HG03354 (cell line): ENCODE measurements at regions not wholly inside any gene's neighbourhood (a gene's known extent, or its start where the extent isn't known, plus 50 kb on each side); places are given as distances from the start of the nearest gene placed in this dataset.
"Not testable (repeated sequence)": the region's sequence is repeated elsewhere in the genome, so short reads cannot be mapped to it uniquely, and the experiment has no call there.

Experiments
- ATAC-seq: cut with Tn5 transposase; IDR thresholded peaks from one replicate; pipeline ENCODE4 v1.9.1; 2021; ENCODE audit warnings: mild to moderate bottlenecking; ENCODE audit not compliant: unreplicated experiment, poor library complexity, severe bottlenecking

DNA sequence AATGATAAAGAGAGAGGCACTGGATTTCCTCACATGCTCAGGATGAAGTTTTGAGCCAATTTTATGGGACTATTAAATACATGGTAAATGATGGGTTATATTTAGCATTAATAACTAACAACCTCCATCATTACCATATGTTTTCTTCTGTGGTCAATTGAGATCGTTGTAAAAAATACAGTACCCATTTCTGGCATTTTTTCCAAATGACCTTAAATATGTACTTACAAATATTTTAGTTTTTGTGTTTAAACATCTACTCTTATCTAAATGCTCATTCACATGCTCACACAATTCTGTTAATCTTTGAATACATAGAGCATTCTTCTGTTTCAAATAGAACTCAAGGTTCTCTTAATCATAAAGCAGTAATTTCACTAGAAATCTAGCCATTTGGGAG is 330.0 kb upstream of the BRINP3 start:
- ATAC-seq, result no peak

- ATAC-seq, result no peak
Measured at GRCh38 chr1:190808035-190808434, 330.4 kb upstream of the BRINP3 start.

DNA sequence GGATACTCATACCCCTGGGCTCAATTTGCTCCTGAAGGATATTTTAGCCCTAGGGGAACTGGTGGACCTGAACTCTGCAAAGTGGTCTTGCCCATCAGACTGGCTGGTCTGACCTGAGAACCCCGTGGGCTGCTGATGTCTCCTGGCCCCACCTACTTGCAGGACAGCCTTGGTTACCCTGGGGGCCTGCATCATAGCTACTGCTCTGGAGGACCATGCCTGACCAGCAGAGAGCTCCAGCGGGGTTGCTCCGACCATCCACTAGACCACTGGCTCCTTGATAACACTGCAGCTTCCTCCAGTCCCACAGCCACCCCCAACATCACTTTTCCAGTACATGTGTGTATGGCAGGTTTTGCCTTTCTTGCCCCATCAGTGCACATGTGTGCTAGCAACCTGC is 331.6 kb upstream of the BRINP3 start:
- ATAC-seq, result no peak

GRCh38 chr1:190812996-190813395 is 335.3 kb upstream of the BRINP3 start:
- no peak for ATAC-seq

- no peak for ATAC-seq
Measured at GRCh38 chr1:190832511-190832910, 354.8 kb upstream of the BRINP3 start.

GRCh38 chr1:190835658-190836057 is 358.0 kb upstream of the BRINP3 start:
- no peak for ATAC-seq

- ATAC-seq, result not testable (repeated sequence)
Measured at GRCh38 chr1:190837200-190837599, 359.5 kb upstream of the BRINP3 start.

DNA sequence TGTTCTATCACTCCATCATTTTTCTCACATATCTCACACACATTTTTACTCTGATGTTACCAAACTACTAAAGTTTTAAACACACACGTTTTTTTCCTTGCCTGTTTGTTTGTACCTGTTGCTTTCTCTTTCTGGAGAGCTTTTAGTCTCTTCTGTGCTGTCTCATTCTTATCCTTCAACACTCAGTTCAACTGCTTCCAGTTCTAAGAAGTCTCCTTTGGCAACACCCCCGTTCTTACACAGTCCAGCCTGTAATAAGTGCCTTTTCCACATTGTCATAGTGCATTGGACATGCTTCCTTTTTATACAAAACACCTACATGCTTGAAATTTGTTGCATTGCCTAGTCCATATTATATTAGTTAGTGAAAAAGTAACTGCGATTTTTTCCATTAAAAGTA is 360.2 kb upstream of the BRINP3 start:
- no peak for ATAC-seq

DNA sequence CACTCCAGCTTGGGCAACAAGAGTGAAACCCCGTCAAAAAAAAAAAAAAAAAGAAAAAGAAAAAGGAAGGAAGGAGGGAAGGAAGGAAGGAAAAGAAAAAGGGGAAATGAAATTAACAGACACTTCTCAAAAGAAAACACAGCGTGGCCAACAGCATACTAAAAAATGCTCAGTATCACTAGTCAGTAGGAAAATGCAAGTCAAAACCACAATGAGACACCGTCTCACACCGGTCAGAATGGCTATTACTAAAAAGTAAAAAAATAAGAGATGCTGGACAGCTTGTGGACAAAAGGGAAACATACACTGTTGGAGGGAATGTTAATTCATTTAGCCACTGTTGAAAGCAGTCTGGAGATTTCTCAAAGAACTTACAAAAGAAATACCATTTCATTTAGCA is 369.5 kb upstream of the BRINP3 start:
- no peak for ATAC-seq

DNA sequence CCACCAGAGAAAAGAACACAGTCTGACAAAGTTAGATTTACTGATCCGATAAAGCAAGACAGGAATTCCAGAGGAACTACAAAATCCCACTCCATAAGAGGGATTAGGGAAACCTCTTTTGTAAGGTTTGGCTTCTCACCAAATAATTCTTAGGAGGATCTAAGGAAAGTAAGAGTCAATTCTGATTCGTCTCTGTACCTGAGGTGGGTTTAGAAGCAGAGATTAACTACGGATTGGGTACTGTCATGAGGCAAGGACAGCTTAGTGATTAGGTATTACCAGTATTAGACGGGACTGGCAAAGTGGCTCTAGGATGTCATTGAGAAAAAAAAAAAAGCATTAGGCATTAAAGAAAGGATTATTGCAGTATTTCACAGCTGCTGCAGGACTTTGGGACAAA is 371.7 kb upstream of the BRINP3 start:
- ATAC-seq, result no peak

DNA sequence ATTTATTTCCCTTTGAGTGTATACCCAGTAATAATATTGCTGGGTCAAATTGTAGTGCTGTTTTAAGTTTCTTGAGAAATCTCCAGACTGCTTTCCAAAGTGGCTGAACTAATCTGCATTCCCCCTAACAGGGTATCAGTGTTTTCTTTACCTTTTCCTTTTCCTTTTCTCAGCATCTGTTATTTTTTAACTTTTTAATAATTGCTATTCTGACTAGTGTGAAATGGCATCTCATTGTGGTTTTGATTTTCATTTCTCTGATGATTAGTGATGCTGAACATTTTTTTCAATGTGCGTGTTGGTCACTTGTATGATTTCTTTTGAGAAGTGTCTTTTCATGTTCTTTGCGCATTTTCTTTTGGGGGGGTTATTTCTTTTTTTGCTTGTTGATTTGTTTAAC is 374.9 kb upstream of the BRINP3 start:
- ATAC-seq, result no peak

- ATAC-seq, result no peak
Measured at GRCh38 chr1:190858140-190858539, 380.5 kb upstream of the BRINP3 start.

DNA sequence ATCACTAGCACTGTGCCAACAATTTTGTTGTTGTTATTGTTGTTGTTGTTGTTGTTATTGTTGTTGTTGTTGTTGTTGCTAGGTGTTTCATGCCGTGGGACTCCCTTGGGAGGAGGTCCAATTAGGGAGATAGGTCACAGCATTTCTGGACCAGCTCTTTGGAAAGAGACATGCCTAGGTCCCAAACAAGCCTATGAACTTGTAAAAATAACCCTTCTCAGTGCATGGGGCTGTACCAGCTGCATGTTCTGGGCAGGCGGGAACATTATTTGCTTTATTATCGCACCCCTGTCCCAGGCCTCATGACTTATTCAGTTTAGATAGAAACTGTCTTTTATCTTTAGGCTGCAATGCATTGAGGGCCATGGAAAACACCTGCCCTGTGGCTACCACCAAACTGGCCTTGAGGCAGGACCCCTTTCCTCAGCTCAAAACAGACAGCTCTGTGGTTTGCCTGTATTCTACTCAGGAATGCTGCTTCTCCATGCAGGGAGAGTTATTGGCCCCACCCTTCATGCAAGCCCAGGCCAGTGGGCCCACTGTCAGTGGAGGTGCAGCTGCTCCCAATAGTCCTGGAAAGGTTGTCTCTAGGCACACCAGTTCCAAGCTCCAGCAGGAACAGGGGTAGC is 386.5 kb upstream of the BRINP3 start:
- no peak for ATAC-seq

- no peak for ATAC-seq
Measured at GRCh38 chr1:190880352-190880751, 402.7 kb upstream of the BRINP3 start.

DNA sequence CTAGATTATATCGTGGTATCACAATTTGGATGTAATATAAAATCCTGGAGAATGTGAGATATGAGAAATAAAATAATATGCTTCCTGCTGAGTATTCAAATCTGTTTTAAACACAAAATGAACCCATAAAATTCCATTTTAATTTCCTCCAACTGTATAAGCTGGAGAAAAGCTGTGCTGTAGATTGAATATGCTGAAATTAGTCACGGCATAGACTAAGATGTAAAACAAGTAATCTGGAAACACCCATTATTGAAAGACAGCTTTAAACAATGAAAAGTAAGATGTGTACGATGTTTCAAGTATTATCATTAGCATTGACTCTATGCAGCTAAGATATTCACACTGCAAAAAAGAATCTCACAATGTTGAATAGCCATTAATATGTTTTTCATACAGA is 403.4 kb upstream of the BRINP3 start:
- no peak for ATAC-seq

DNA sequence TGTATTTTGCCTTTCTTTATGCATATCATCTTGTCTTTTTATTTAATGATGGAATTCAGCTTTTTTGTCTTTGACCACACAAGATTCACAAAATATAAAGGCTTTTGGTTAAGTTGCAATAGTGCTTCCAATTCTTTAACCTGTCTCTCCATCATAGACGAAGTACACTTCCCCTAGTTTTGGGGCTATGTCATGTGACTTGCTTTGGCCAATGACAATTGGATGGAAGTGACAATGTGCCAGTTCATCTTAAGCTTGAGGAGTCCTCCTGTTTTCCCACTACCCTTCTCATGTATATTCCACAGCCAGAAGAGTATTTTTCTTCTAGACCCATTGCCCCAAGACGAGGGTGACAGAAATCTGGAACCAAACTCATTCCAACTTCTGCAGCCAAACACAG is 419.6 kb upstream of the BRINP3 start:
- ATAC-seq, result no peak

DNA sequence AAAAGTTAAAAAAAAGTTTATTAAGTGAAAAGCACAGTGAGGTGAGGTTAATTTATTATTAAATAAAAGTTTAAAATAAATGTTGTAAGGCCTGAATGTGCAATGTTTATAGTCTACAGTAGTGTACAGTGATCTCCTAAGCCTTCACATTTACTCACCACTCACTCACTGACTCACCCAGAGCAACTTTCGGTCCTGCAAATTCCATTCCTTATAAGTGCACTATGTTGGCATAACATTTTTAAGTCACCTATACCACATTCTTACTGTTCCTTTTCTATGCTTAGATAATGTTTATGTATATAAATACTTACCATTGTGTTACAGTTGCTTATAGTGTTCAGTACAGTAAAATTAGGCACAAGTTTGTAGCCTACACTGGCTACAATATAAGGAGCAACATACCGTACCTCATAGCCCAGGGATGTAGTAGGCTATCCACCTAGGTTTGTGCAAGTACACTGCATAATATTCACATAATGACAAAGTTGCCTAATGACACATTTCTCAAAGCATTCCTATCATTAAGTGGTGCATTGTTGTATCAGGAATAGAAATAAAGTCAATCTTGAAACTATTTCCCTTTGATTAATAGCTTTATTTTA is 426.5 kb upstream of the BRINP3 start:
- no peak for ATAC-seq

DNA sequence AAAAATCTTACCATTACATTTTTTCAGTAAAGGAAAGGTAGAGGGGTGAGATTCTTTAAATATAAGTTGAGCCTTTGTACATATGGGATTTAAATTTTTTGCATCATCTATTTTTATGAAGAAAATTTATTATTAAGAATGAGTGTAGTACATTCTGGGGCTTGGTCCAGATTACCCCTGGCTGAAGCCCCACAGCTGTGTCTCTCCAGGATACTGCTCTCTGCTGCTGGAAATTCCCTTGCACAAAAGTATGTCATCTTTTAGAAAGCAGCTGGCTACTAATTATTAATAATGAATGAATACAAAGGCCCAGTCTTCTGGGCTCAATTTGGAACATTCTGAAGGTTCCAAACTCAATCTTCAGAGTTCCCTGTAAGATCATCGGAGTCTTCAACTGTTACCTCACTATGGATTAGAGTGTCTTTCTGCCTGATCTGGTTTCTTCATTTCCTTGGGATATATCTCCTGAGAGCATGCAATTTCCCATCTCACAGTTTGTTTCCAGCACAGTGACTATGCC is 428.6 kb upstream of the BRINP3 start:
- ATAC-seq, result no peak

- ATAC-seq, result no peak
Measured at GRCh38 chr1:190908246-190908645, 430.6 kb upstream of the BRINP3 start.

GRCh38 chr1:190908691-190909090 is 431.0 kb upstream of the BRINP3 start:
- no peak for ATAC-seq

- no peak for ATAC-seq
Measured at GRCh38 chr1:190935925-190936324, 458.3 kb upstream of the BRINP3 start.

GRCh38 chr1:190936337-190936736 is 458.7 kb upstream of the BRINP3 start:
- no peak for ATAC-seq
